ENCODE measurements at regions not wholly inside any gene's neighbourhood (a gene's known extent, or its start where the extent isn't known, plus 50 kb on each side); places are given as distances from the start of the nearest gene placed in this dataset.

DNA sequence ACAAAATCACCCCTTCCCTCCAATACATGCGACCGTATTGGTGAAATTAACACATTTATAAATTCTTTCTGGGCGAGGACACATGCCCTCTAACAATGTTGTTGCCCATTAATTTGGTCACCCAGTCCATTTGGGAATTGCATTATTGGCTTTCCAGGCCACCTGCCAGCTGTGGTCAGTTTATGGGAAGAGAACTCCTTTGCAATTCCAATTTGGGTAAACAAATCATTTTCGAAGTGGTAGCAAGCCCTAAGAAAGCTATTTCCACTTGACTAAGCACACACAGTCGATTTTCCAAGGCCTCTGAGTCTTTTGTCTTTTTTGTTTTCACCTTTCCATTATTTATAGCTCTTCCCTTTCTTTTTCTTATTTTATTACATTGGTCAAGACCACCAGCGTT lies 362.3 kb upstream of the RGMA start:
- no peak for TF ChIP-seq ZFX (IDR thresholded peaks at IDR 0.05)
- TF ChIP-seq, protein P1, sequence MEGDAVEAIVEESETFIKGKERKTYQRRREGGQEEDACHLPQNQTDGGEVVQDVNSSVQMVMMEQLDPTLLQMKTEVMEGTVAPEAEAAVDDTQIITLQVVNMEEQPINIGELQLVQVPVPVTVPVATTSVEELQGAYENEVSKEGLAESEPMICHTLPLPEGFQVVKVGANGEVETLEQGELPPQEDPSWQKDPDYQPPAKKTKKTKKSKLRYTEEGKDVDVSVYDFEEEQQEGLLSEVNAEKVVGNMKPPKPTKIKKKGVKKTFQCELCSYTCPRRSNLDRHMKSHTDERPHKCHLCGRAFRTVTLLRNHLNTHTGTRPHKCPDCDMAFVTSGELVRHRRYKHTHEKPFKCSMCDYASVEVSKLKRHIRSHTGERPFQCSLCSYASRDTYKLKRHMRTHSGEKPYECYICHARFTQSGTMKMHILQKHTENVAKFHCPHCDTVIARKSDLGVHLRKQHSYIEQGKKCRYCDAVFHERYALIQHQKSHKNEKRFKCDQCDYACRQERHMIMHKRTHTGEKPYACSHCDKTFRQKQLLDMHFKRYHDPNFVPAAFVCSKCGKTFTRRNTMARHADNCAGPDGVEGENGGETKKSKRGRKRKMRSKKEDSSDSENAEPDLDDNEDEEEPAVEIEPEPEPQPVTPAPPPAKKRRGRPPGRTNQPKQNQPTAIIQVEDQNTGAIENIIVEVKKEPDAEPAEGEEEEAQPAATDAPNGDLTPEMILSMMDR (conservative IDR thresholded peaks at IDR 0.05): no peak
- H3K27ac ChIP-seq: no peak overlapping the region

DNA sequence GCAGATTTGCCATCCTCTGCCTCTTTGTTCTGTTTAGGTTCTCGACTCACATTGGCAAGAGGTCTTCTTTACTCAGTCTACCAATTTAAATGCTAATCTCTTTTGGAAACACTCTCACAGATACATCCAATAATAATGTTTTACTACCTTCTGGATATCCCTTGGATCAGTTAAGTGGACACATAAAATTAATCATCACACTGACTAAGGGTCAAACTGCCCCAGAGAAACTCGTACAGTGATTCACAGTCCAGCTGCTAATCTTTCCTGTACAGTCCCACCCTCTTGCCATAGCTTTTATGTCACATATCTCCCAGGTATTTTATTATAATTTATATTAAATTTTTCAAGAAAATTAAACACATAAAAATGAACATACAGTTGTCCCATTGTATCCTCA lies 360.8 kb upstream of the RGMA start:
- TF ChIP-seq, protein P1 (conservative IDR thresholded peaks at IDR 0.05): no peak
- no peak for TF ChIP-seq ZFX (IDR thresholded peaks at IDR 0.05)
- H3K27ac ChIP-seq: no peak overlapping the region

DNA sequence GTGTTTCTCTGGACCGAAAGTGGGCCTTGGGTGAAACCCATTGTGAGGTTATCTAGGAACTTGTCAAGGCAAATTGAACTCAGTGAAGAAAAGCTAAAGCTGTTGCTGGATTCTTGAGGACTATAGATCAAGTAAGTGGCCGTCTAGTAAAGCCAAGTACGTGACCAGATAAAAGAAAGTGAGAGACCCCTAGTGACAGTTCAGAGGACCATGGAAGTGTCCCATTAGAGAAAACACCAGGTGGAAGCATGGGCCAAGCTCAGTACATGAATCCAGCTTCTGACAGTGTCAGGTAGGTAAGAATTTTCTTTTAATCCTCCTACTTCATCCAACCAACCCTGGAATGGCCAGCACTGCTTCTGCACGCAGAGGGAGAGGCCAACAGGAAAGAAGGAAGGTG lies 349.3 kb upstream of the RGMA start:
- H3K27ac ChIP-seq: no peak overlapping the region

DNA sequence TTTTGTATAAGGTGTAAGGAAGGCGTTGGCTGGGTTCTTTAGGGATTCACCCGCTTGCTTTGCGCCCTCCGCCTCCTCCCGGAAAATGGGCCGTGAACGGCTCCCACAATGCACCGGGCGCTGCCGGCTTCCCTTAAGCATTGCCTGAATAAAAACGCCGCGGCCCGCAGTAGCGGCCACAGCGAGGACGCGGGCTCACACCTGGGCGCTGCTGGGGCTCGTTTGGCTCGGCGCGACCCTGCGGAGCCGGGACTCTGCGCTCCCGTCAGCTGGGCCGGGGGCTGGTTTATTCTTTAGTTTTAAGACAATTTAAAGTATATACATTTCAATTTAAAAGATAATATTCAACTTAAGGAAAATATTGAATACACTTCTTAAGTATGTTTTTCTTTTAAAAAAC lies 343.5 kb upstream of the RGMA start:
- TF ChIP-seq, protein P1 (conservative IDR thresholded peaks at IDR 0.05): no peak
- no peak for TF ChIP-seq ZFX (IDR thresholded peaks at IDR 0.05)

More for the DNA sequence above, 349.3 kb upstream of the RGMA start:
- TF ChIP-seq, protein P1 (conservative IDR thresholded peaks at IDR 0.05): no peak
- TF ChIP-seq ZFX (IDR thresholded peaks at IDR 0.05): no peak

GRCh38 chr15:93428807-93429351 lies 339.9 kb upstream of the RGMA start:
- no peak overlapping the region for H3K27ac ChIP-seq
- TF ChIP-seq, protein P1 (conservative IDR thresholded peaks at IDR 0.05): no peak

More for the DNA sequence above, 343.5 kb upstream of the RGMA start:
- no peak overlapping the region for H3K27ac ChIP-seq

GRCh38 chr15:93428150-93428549 lies 339.1 kb upstream of the RGMA start:
- H3K27ac ChIP-seq: no peak overlapping the region
- TF ChIP-seq ZFX (IDR thresholded peaks at IDR 0.05): no peak
- TF ChIP-seq, protein P1 (conservative IDR thresholded peaks at IDR 0.05): no peak

- TF ChIP-seq, protein P1 (conservative IDR thresholded peaks at IDR 0.05): no peak
- no peak for TF ChIP-seq ZFX (IDR thresholded peaks at IDR 0.05)
Measured at GRCh38 chr15:93424131-93424530, 335.1 kb upstream of the RGMA start.

More at GRCh38 chr15:93424131-93424530, 335.1 kb upstream of the RGMA start:
- H3K27ac ChIP-seq: no peak overlapping the region

Measured in C4-2B (cell line).